SK-N-SH (cell line): ENCODE measurements at regions not wholly inside any gene's neighbourhood (a gene's known extent, or its start where the extent isn't known, plus 50 kb on each side); places are given as distances from the start of the nearest gene placed in this dataset.

Experiments
- CTCF ChIA-PET: fragments of 300-600, 350-600 bp; formaldehyde crosslinking; extraction: SDS; loops from one replicate; lab custom pipeline; 2021; lab: Yijun Ruan, JAX
- POLR2A ChIA-PET: fragments of 350-600 bp; sonication (Branson Sonifier 250); formaldehyde crosslinking; extraction: SDS; loops from one replicate; lab custom pipeline; 2020; ENCODE audit warnings: antibody characterized with exemption, inconsistent platforms; lab: Yijun Ruan, JAX
- DNase-seq: peaks from one replicate; pipeline ENCODE4 v3.0.0; 2012
- H2AFZ ChIP-seq: fragments of 200-600 bp; sonication (generic); 2 replicates; pipeline ENCODE4 v1.8.1; 2016; ENCODE audit warnings: antibody characterized with exemption, mild to moderate bottlenecking, low read depth
- H3F3A ChIP-seq: fragments of 200-600 bp; sonication (generic); replicated peaks from 2 replicates; pipeline ENCODE3; 2016; ENCODE audit warnings: antibody characterized with exemption, mild to moderate bottlenecking; ENCODE audit not compliant: insufficient read depth
- H3K27ac ChIP-seq, 2 experiments: fragments of 200-500 bp in 1 of 2; fragments of 200-600 bp in 1 of 2; sonication (Bioruptor generic) in 1 of 2; sonication (generic), shearing (Covaris generic) in 1 of 2; 2 replicates each; pipeline versions ENCODE4 v1.5.1 to v1.6.1; 2014 to 2016; ENCODE audit warnings: low read depth in 2 of 2, inconsistent platforms in 1 of 2, low read length in 1 of 2, mild to moderate bottlenecking in 1 of 2, mixed read lengths in 1 of 2
- H3K27me3 ChIP-seq: fragments of 200-600 bp; sonication (generic), shearing (Covaris generic); 2 replicates; pipeline ENCODE4 v1.6.1; 2016; ENCODE audit warnings: mixed run types; ENCODE audit not compliant: insufficient read depth
- H3K36me3 ChIP-seq, 2 experiments: fragments of 200-500 bp in 1 of 2; fragments of 200-600 bp in 1 of 2; sonication (Bioruptor generic) in 1 of 2; sonication (generic) in 1 of 2; replicated peaks in 1 of 2; 2 replicates each; pipeline versions ENCODE3 to v1.5.1; 2014 to 2016; ENCODE audit warnings: low read length in 1 of 2, mild to moderate bottlenecking in 1 of 2; ENCODE audit not compliant: insufficient read depth in 2 of 2, control insufficient read depth in 1 of 2
- H3K4me1 ChIP-seq, 2 experiments: fragments of 200-500 bp in 1 of 2; fragments of 200-600 bp in 1 of 2; sonication (Bioruptor generic) in 1 of 2; sonication (generic), shearing (Covaris generic) in 1 of 2; 2 replicates each; pipeline versions ENCODE4 v1.5.1 to v1.6.1; 2014 to 2016; ENCODE audit warnings: low read depth in 1 of 2, low read length in 1 of 2, mixed run types in 1 of 2; ENCODE audit not compliant: insufficient read depth in 2 of 2, control insufficient read depth in 1 of 2
- H3K4me2 ChIP-seq: fragments of 200-600 bp; sonication (generic), shearing (Covaris generic); 2 replicates; pipeline ENCODE4 v1.6.1; 2017; ENCODE audit warnings: mixed run types
- H3K4me3 ChIP-seq, 2 experiments: fragments of 200-500 bp in 1 of 2; fragments of 200-600 bp in 1 of 2; sonication (Bioruptor generic) in 1 of 2; sonication (generic), shearing (Covaris generic) in 1 of 2; 2 replicates each; pipeline versions ENCODE4 v1.5.1 to v1.8.1; 2014 to 2016; ENCODE audit warnings: low read depth in 2 of 2, inconsistent platforms in 1 of 2, low read length in 1 of 2, mild to moderate bottlenecking in 1 of 2, mixed read lengths in 1 of 2, moderate library complexity in 1 of 2
- H3K79me2 ChIP-seq: fragments of 200-600 bp; sonication (generic); 2 replicates; pipeline ENCODE4 v1.8.1; 2017; ENCODE audit warnings: mild to moderate bottlenecking; ENCODE audit not compliant: insufficient read depth
- H3K9ac ChIP-seq: fragments of 200-600 bp; sonication (generic); 2 replicates; pipeline ENCODE4 v1.6.1; 2017; ENCODE audit warnings: mixed run types
- H3K9me2 ChIP-seq: fragments of 200-600 bp; sonication (generic); 2 replicates; pipeline ENCODE4 v1.6.1; 2017; ENCODE audit warnings: mixed run types
- H3K9me3 ChIP-seq: fragments of 200-600 bp; sonication (generic); 2 replicates; pipeline ENCODE4 v1.6.1; 2017; ENCODE audit warnings: mixed run types, mild to moderate bottlenecking, moderate library complexity
- H4K20me1 ChIP-seq: fragments of 200-600 bp; sonication (generic); 2 replicates; pipeline ENCODE4 v1.6.1; 2017; ENCODE audit warnings: mild to moderate bottlenecking, mixed run types; ENCODE audit not compliant: insufficient read depth
- CHD2 ChIP-seq: fragments of 150-350 bp; IDR thresholded peaks from 2 replicates; pipeline ENCODE4 v1.6.1; 2018; ENCODE audit warnings: low read length; ENCODE audit not compliant: partially characterized antibody
- EP300 ChIP-seq, 2 experiments: IDR thresholded peaks; 2 replicates each; pipeline versions ENCODE4 v1.4.0 to v1.6.1; 2012; ENCODE audit warnings: borderline replicate concordance in 1 of 2, low read depth in 1 of 2, low read length in 1 of 2
- FOSL2 ChIP-seq: IDR thresholded peaks from 2 replicates; pipeline ENCODE4 v1.4.0; 2012; ENCODE audit warnings: low read depth, mild to moderate bottlenecking, moderate library complexity, borderline replicate concordance
- FOXJ3 ChIP-seq: sonication (generic); formaldehyde crosslinking; IDR thresholded peaks from 2 replicates; pipeline ENCODE4 v1.5.1; 2020; ENCODE audit warnings: mild to moderate bottlenecking, missing genetic modification reagents
- GABPA ChIP-seq: IDR thresholded peaks from 2 replicates; pipeline ENCODE4 v1.4.0; 2012; ENCODE audit warnings: low read depth, mild to moderate bottlenecking
- GATA2 ChIP-seq: sonication (generic); formaldehyde crosslinking; IDR thresholded peaks from 2 replicates; pipeline ENCODE4 v1.5.0; 2020; ENCODE audit warnings: mild to moderate bottlenecking, missing genetic modification reagents
- IRF3 ChIP-seq: fragments of 150-350 bp; IDR thresholded peaks from 2 replicates; pipeline ENCODE4 v1.6.1; 2016; ENCODE audit warnings: mild to moderate bottlenecking, low read depth, low read length
- JUND ChIP-seq: IDR thresholded peaks from 2 replicates; pipeline ENCODE4 v1.4.0; 2012
- MAX ChIP-seq: IDR thresholded peaks from 2 replicates; pipeline ENCODE4 v1.4.0; 2012; ENCODE audit warnings: low read depth
- MEF2A ChIP-seq: IDR thresholded peaks from 2 replicates; pipeline ENCODE4 v1.4.0; 2012; ENCODE audit warnings: low read depth, borderline replicate concordance
- MXI1 ChIP-seq: IDR thresholded peaks from 2 replicates; pipeline ENCODE4 v1.6.1; 2012; ENCODE audit warnings: mild to moderate bottlenecking, low read depth, low read length, improper control_type of control experiment
- NRF1 ChIP-seq: IDR thresholded peaks from 2 replicates; pipeline ENCODE4 v1.6.1; 2012; ENCODE audit warnings: low read depth, mild to moderate bottlenecking, low read length
- RFX5 ChIP-seq: IDR thresholded peaks from 2 replicates; pipeline ENCODE4 v1.6.1; 2012; ENCODE audit warnings: mild to moderate bottlenecking, improper control_type of control experiment, low read length
- SIN3A ChIP-seq: IDR thresholded peaks from 2 replicates; pipeline ENCODE4 v1.6.1; 2012; ENCODE audit warnings: low read depth, mild to moderate bottlenecking, low read length, moderate library complexity, borderline replicate concordance
- SMC3 ChIP-seq: IDR thresholded peaks from 2 replicates; pipeline ENCODE4 v1.6.1; 2012; ENCODE audit warnings: low read depth, low read length, improper control_type of control experiment
- TEAD4 ChIP-seq: IDR thresholded peaks from 2 replicates; pipeline ENCODE4 v1.4.0; 2012; ENCODE audit warnings: mild to moderate bottlenecking, borderline replicate concordance; ENCODE audit not compliant: insufficient read depth
- ZBTB33 ChIP-seq: IDR thresholded peaks from 2 replicates; pipeline ENCODE4 v1.4.0; 2012; ENCODE audit warnings: low read depth, borderline replicate concordance
- WGBS: methylation state at CpG from one replicate; pipeline ENCODE4 v1.1.6; 2017; ENCODE audit warnings: low lambda C conversion rate; 5-methylcytosine and 5-hydroxymethylcytosine counted together
- TF ChIP-seq, protein P1 (sequence below): fragments of 150-350 bp; IDR thresholded peaks from 2 replicates; pipeline ENCODE4 v1.6.1; 2017; ENCODE audit warnings: antibody characterized with exemption, low read length, low read depth, borderline replicate concordance
- TF ChIP-seq, protein P2 (sequence below): IDR thresholded peaks from 2 replicates; pipeline ENCODE4 v1.4.0; 2012; ENCODE audit warnings: low read depth, borderline replicate concordance
- TF ChIP-seq, protein P3 (sequence below): IDR thresholded peaks from 2 replicates; pipeline ENCODE4 v1.6.1; 2012; ENCODE audit warnings: mild to moderate bottlenecking, low read depth, low read length, moderate library complexity

GRCh38 chr5:6849316-6850105, 136.3 kb downstream of the TENT4A start:
- no peak for DNase-seq
- Histone ChIP-seq H3K79me2 (no peaks in the 10 kb centered on the region), H3F3A (no peaks in the 10 kb centered on the region), H3K36me3 (no peaks in the 10 kb centered on the region), H3K9me2 (no peaks in the 10 kb centered on the region), H2AFZ (no peak overlapping the region), H3K4me1 (no peaks in the 10 kb centered on the region), H3K4me2 (no peak overlapping the region), H3K9me3 (no peaks in the 10 kb centered on the region), H3K27me3 (no peaks in the 10 kb centered on the region), H4K20me1 (no peaks in the 10 kb centered on the region), H3K9ac (no peak overlapping the region), H3K27ac (no peak overlapping the region), H3K4me3 (no peak overlapping the region)
- TF ChIP-seq MEF2A (no peak), ZBTB33 (no peak), IRF3 (no peak), MAX (no peak), FOXJ3 (CRISPR knock-in tag) (no peak), MXI1 (no peak), FOSL2 (no peak), GATA2 (CRISPR knock-in tag) (no peak), SMC3 (no peak), JUND (no peak), GABPA (no peak), NRF1 (no peak), CHD2 (no peak), TEAD4 (no peak), EP300 (IDR thresholded peaks at IDR 0.05; ENCODE audit: borderline replicate concordance in 1 of 2, low read depth in 1 of 2, low read length in 1 of 2) (no peak), SIN3A (no peak), RFX5 (no peak)
- TF ChIP-seq, protein P1, sequence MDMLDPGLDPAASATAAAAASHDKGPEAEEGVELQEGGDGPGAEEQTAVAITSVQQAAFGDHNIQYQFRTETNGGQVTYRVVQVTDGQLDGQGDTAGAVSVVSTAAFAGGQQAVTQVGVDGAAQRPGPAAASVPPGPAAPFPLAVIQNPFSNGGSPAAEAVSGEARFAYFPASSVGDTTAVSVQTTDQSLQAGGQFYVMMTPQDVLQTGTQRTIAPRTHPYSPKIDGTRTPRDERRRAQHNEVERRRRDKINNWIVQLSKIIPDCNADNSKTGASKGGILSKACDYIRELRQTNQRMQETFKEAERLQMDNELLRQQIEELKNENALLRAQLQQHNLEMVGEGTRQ = no peak
- TF ChIP-seq, protein P2, sequence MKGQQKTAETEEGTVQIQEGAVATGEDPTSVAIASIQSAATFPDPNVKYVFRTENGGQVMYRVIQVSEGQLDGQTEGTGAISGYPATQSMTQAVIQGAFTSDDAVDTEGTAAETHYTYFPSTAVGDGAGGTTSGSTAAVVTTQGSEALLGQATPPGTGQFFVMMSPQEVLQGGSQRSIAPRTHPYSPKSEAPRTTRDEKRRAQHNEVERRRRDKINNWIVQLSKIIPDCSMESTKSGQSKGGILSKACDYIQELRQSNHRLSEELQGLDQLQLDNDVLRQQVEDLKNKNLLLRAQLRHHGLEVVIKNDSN = no peak
- TF ChIP-seq, protein P3, sequence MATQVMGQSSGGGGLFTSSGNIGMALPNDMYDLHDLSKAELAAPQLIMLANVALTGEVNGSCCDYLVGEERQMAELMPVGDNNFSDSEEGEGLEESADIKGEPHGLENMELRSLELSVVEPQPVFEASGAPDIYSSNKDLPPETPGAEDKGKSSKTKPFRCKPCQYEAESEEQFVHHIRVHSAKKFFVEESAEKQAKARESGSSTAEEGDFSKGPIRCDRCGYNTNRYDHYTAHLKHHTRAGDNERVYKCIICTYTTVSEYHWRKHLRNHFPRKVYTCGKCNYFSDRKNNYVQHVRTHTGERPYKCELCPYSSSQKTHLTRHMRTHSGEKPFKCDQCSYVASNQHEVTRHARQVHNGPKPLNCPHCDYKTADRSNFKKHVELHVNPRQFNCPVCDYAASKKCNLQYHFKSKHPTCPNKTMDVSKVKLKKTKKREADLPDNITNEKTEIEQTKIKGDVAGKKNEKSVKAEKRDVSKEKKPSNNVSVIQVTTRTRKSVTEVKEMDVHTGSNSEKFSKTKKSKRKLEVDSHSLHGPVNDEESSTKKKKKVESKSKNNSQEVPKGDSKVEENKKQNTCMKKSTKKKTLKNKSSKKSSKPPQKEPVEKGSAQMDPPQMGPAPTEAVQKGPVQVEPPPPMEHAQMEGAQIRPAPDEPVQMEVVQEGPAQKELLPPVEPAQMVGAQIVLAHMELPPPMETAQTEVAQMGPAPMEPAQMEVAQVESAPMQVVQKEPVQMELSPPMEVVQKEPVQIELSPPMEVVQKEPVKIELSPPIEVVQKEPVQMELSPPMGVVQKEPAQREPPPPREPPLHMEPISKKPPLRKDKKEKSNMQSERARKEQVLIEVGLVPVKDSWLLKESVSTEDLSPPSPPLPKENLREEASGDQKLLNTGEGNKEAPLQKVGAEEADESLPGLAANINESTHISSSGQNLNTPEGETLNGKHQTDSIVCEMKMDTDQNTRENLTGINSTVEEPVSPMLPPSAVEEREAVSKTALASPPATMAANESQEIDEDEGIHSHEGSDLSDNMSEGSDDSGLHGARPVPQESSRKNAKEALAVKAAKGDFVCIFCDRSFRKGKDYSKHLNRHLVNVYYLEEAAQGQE = no peak
- WGBS = 21% methylated on average over 8 of the region's 8 CpGs
- ChIA-PET CTCF (no interaction called here), POLR2A (no interaction called here)
